GM18519 (cell line): ENCODE measurements at regions not wholly inside any gene's neighbourhood (a gene's known extent, or its start where the extent isn't known, plus 50 kb on each side); places are given as distances from the start of the nearest gene placed in this dataset.

ENCODE experiments used
- ATAC-seq: cut with Tn5 transposase; IDR thresholded peaks from one replicate; pipeline ENCODE4 v1.9.1; 2021; ENCODE audit warnings: mild to moderate bottlenecking, moderate library complexity; ENCODE audit not compliant: unreplicated experiment, low FRiP score

DNA sequence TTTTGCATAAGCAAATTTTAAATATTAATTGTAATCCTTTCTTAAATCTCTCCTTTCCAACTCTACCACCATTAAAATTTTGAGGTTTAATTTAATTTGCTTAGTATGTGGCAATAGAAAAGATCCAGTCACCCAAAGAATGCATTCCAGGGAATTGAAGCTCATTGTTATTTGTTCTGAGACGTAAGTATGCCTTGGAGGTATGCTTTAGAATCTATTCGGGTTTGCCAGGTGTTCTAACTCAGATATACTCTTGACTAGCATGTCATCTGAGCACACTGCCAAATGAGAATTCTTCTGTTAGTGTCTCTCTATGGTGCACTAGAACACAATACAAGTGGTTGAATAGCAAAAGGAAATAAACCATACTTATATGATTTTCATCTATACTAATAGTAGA lies 813.6 kb upstream of the ADGRL2 start:
- no peak for ATAC-seq

DNA sequence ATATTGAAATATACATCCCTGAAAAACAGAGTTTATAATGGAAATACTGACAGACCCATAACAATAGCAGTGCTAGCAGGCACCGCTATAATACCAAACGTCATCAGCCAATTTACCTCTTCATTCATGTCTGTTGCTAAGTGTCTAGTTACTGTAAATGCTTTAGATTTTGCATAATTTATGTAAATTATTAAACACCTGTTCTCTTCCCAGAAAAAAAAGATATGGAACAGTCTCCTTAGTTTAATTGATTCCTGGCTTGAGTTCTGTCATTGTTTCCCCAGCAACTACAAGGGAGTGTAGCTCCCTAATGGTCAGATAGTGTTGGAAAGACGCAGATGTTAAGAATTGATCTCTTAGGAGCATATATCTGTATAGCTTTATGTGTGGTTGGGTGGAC lies 817.9 kb upstream of the ADGRL2 start:
- ATAC-seq = no peak

- ATAC-seq = no peak
Measured at GRCh38 chr1:80973101-80973500, 827.6 kb upstream of the ADGRL2 start.

- no peak for ATAC-seq
Measured at GRCh38 chr1:80966266-80966665, 834.5 kb upstream of the ADGRL2 start.

DNA sequence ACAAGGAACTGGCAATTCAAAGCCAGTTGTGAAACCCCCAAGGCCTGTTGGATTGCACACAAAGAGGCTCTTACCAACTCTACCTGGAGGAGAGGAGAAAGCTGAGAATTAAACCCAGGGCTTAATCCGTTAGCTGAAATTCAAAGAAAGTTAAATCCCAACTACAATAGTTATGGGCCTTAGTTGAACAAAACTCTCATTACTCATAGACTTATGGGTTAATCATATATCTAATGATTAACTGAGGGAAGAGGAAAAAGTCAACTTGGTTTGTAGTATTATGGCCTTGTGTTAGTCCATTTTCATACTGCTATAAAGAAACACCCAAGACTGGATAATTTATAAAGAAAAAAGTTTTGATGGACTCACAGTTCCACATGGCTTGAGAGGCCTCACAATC lies 838.2 kb upstream of the ADGRL2 start:
- no peak for ATAC-seq

- no peak for ATAC-seq
Measured at GRCh38 chr1:80961464-80962190, 839.1 kb upstream of the ADGRL2 start.

GRCh38 chr1:80933346-80933745 lies 867.4 kb upstream of the ADGRL2 start:
- ATAC-seq = no peak

DNA sequence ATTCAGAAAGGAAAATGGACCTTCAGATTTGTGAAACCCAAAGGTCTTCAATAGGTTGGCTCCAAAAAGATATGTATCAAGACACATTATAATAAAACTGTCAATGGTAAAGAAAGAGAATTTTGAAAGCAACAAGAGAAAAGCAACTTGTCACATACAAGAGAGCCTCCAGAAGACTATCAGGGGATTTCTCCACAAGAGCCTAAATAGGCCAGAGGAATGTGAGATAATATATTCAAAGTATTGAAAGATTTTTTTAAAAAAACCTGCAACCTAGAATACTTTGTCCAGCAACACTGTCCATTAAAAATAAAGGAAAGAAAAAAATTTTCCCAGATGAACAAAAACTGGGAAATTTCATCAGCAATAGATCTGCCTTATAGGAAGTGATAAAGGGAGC lies 869.6 kb upstream of the ADGRL2 start:
- ATAC-seq = no peak

DNA sequence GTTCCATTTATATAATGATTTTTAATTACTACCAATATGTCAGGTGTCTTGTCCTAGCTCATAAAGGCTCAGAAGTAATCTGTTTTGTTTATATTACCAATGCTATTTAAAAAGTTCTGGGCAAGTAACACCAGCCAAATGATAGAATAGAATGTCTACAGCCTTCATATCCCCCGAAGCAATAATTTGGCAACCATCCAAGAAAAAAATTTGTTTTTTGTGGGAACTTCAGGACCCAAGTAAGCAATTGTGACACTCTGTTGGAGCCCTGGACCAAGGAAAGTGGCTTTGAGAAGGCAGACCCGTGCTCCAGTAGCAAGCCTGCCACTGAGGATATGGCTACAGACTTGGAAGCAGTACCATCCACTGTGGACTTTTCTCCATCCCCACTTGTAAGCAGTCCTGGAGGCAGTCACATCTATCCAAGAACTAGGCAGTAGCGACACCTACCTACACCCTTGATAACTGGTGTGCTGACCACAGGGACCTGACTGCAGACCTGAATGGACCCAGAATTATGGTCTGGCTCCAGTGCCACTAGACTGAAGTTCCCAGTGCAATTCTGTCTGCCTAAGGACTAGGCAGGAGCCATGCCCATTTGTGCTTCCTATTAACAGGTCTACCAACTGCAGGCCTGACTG lies 870.7 kb upstream of the ADGRL2 start:
- ATAC-seq = no peak

- ATAC-seq = no peak
Measured at GRCh38 chr1:80926531-80926930, 874.2 kb upstream of the ADGRL2 start.

GRCh38 chr1:80925130-80925805 lies 875.5 kb upstream of the ADGRL2 start:
- no peak for ATAC-seq

DNA sequence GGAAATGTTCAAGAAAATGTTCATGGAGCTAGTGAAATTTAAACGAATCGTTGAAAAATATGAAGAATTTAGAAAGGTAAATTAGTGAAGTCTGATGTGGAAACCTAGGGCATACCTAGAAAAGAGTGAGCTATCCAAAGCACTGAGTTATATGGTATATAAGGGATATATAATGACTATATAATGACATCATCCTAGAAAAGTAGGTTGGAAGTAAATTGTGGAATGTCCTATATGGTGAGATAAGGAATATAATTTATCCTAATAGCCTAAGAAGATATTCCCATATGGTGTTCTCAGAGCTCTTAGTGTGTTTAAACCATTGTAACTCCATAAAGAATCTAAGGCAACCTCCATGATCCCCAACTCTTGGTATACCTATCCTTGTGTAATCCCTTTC lies 876.4 kb upstream of the ADGRL2 start:
- ATAC-seq = no peak

- ATAC-seq = no peak
Measured at GRCh38 chr1:80922906-80923305, 877.8 kb upstream of the ADGRL2 start.

DNA sequence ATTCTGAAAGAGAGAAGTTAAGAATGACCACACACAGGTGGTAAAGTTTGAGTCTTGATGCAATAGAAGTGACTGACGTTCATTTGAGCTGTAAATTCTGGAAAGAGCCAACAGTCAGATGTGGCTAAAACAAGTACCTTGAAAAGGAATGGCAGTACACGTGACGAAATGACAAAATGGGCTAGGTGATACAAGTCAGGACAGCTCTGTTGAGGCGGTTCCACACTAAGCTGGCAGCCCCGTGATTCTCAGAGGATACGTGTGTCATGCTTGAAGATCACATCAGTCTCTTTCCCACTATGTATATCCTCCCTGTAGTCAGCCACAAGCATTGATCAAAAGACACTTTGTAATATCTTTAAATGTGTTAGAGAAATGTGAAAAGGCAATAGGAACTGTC lies 881.3 kb upstream of the ADGRL2 start:
- ATAC-seq = no peak

DNA sequence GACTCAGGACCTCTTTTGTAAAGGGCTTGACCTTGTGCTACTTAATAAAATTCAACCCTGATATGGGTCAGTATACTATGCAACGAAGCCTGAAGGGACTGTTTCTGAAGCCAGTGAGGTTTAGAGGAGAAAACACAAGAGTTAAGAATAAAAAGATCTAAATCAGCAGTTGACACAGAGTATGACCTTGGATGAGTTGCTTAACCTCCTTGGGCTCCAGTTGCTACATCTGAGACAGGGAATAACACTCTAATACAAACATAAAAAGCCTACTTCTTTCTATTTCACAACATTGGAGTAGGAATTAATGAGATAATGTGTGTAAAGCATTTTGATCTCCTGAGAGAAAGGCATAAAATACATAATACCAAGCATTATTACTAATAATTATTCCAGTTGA lies 882.4 kb upstream of the ADGRL2 start:
- no peak for ATAC-seq

- no peak for ATAC-seq
Measured at GRCh38 chr1:80917826-80918225, 882.9 kb upstream of the ADGRL2 start.

- no peak for ATAC-seq
Measured at GRCh38 chr1:80917225-80917624, 883.5 kb upstream of the ADGRL2 start.

GRCh38 chr1:80915491-80915890 lies 885.2 kb upstream of the ADGRL2 start:
- no peak for ATAC-seq

DNA sequence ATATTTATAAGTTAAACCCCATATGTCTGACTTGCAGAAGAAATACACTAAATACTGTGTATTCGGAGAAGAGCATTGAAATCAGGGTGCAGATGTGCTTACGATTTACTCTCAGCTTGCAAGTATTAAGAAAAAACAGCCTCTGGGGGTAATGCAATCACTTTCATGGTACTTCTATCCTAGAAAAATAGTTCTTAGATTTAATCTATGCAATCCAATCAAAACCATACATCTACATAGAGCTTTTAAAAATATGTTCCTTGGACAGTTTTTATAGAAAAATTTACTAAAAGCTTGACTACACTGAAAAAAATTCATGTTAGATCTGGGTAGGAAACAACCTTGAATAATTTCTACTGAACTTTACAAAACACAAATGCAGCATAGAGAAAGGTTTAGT lies 890.3 kb upstream of the ADGRL2 start:
- no peak for ATAC-seq

- ATAC-seq = no peak
Measured at GRCh38 chr1:80909172-80909784, 891.5 kb upstream of the ADGRL2 start.

DNA sequence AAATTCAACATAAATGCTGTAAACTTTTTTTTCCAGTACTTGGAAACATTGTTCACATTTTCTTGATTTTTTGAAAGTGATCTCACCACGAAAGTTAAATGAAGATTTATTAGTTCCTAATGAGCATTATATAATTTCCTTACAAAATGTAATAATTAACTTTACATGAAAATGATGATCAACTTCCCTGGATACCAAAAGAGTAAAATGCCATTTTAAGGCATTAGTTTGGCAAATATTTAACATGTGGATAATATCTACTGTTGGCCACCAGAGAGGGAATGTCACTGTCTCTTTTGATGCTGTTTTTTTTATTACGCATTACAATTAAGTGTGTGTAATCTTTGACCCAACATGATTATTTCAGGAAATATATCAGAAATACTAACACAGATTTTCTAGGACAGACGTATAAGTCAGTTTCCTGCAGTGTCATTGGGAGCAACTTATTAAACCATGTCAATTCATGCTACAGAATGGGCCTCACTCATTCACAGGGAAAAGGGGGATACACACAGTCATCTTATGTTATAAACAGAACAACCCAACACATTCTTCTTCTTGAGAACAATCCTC lies 903.9 kb upstream of the ADGRL2 start:
- ATAC-seq = no peak
